ENCODE measurements at regions not wholly inside any gene's neighbourhood (a gene's known extent, or its start where the extent isn't known, plus 50 kb on each side); places are given as distances from the start of the nearest gene placed in this dataset.
"Not testable (repeated sequence)": the region's sequence is repeated elsewhere in the genome, so short reads cannot be mapped to it uniquely, and the experiment has no call there.

GRCh38 chr11:56876621-56877275 lies 112.0 kb upstream of the OR5AK2 start:
- DNase-seq (ENCODE audit: low spot score) = no peak

- no peak for DNase-seq (ENCODE audit: low spot score)
Measured at GRCh38 chr11:56855217-56855616, 106.7 kb upstream of the OR9G4 start.

DNA sequence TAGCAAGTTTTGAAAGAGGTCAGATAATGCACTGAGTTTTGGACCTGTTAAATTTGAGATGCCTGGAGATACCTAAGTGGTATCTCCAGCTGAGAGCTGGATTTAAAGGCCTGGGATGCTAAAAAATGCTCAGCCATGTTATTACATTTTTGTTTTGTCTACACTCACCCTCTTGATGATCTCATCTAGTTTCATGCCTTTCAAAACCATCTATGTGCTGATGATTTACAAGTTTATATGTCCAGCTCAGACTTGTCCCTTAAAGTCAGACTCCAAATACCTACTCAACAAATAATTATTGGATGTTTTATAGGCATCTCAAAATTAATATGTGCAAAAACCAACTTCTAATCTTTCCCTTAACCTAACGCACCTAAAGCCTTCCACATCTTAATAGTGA lies 103.6 kb upstream of the OR9G4 start:
- DNase-seq (ENCODE audit: low spot score) = no peak

GRCh38 chr11:56849852-56850251 lies 101.4 kb upstream of the OR9G4 start:
- DNase-seq (ENCODE audit: low spot score) = no peak

DNA sequence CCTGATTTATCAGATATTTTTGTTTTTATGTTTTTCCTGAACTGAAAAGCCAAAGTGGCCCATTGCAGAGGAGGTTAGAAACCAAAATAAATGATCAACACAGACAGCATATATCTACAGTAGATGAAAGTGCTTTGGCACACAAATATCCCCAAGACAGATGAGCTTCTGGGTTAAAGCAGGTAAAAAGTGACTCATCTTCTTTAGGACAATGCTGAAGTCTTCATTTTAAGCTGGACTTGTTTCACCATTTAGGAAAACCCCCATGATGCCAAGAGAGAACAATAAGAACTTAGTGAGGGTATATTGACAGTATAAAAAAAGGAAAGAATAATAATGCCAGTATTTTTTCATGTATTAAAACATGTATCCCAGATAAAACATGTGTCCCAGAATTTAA lies 100.8 kb upstream of the OR9G4 start:
- no peak for DNase-seq (ENCODE audit: low spot score)

- no peak for DNase-seq (ENCODE audit: low spot score)
Measured at GRCh38 chr11:56848141-56848809, 99.8 kb upstream of the OR9G4 start.

DNA sequence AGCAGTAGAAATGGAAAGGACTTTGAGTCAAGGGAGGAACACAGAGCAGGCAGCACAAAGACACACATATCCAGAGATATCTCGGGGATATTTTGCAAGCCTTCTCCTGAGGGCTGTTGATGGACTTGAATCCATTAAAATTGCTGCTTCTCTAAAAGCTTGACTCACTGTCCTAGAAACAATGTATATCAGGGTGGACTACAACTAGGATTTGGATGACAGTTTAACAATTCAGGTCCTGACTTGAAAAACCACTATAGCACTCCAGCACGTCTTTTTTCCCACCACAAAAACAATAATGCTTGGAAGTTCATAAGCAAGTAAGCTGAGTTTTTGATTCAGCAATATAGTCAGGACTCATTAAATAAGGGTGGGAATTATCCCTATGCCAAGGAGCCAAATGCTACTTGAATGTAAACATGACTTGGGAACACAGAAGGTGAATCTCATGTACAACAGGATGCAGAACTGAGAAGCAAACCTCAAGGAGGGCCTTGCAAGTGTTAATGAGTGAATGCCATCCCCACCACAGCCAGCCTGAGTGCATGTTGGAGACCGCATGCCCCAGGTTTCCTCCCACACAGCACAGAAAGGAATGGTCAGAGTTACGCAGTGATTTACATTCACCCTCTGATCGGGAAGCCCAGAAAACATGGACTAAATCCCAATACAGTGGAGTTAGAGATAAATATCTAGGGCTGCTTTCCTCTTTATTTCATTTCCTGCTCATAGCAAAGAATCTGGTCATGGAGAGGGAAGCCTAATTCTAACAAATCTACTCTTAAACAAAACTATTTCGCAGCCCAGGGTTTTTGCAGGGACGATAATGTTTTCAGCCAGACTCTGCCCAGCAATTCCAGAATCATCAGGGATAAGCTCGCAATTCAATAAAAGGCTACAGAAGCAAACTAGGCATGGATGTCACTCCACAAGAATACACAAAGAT lies 98.4 kb upstream of the OR9G4 start:
- no peak for DNase-seq (ENCODE audit: low spot score)

DNA sequence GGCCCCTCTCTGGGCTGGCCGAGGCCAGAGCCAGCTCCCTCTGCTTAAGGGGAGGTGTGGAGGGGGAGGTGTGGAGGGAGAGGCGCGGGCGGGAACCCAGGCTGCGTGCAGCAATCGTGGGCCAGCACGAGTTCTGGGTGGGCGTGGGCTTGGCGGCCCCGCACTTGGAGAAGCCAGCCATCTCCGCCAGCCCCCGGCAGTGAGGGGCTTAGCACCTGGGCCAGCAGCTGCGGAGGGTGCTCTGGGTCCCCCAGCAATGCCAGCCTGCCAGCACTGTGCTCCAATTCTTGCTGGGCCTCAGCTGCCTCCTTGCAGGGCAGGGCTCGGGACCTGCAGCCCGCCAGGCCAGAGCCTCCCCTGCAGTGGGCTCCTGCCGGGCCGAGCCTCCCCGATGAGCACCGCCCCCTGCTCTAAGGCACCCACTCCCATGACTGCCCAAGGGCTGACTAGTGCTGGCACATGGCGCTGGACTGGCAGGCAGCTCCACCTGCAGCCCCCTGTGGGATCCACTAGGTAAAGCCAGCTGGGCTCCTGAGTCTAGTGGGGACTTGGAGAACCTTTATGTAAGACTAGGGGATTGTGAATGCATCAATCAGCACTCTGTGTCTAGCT lies 96.7 kb upstream of the OR9G4 start:
- no peak for DNase-seq (ENCODE audit: low spot score)

DNA sequence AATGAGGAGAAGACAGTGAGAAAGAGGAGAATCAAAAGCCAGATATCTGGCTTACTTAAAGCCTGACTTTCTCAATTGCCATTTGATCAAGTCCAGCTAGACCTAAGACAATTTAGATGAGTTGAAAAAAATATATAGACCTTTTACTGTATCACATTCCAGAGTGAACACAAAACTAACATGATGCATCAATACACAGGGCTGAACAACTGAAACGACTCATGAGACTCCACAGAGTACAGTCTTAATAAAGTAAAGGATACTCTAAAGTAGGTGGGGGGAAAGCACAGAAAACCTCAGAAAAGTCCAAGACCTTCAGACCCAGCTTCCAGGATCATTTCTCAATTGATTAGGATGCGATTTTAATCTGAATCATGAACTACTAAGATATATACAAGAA lies 95.3 kb upstream of the OR9G4 start:
- no peak for DNase-seq (ENCODE audit: low spot score)

DNA sequence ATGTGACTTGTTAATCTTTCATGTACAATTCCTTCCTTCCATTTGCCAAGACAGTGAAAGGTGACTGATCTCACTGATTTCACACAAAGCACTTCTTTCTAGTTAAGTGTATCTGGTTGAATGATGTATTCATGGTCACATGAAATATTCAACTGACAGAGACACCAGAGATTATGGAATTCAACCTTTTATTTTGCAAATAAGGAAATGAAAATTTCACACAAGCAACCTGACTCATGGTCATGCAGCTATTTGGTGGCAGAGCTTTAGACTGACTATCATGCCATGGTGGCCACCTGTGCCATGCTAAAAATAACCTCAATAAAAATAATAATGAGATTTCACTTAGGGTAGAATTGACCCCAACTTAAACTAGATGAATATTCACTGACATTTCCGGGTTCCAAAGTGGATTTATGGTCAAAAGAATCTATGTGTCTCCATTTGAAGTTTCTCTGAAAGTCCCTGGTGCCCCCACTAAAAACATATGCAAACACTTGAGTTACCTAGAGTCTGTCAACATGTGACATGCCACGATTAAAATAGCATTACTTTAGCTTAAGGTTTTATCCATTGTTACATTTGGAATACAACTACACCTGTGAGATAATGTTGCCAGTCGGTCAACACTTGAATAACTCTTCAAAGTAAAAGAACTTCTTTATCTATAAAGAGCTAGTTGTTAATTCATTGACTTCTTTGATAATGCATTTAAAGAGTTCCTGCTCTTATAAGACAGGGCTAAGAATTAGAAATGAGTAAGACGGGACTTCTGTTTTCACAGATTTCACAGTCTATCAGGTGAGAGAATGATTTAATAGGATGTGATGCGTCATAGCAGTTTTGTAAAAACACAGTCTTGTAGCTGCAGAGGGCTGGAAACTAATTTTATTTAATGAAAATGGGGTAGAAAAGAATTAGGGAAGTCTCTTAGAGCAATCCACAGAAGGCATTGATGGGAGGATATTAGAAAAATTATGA lies 94.6 kb upstream of the OR9G4 start:
- no peak for DNase-seq (ENCODE audit: low spot score)

GRCh38 chr11:56841210-56841810 lies 92.8 kb upstream of the OR9G4 start:
- DNase-seq (ENCODE audit: low spot score) = peak; percentile 69

GRCh38 chr11:56827357-56827756 lies 78.9 kb upstream of the OR9G4 start:
- not testable (repeated sequence) for DNase-seq (ENCODE audit: low spot score)

DNA sequence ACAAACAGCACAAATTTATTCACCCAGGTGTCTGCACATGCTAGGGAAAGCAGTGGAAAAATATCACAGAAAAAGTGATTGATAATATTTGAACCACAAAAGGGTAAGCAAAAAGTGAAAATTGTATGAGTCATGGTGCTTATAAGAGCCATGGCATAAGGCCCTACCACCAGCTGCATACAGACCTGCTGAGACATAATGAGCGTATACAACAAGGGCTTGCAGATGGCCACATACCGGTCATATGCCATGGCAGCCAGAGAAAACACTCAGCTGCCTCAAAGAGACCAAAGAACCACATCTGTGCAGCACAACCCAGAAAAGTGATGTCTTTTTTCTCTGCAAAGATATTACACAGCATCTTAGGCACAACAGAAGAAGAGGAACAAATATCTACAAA lies 71.4 kb upstream of the OR9G4 start:
- no peak for DNase-seq (ENCODE audit: low spot score)

- no peak for DNase-seq (ENCODE audit: low spot score)
Measured at GRCh38 chr11:56817661-56818060, 69.2 kb upstream of the OR9G4 start.

GRCh38 chr11:56816259-56816658 lies 67.8 kb upstream of the OR9G4 start:
- DNase-seq (ENCODE audit: low spot score) = no peak

DNA sequence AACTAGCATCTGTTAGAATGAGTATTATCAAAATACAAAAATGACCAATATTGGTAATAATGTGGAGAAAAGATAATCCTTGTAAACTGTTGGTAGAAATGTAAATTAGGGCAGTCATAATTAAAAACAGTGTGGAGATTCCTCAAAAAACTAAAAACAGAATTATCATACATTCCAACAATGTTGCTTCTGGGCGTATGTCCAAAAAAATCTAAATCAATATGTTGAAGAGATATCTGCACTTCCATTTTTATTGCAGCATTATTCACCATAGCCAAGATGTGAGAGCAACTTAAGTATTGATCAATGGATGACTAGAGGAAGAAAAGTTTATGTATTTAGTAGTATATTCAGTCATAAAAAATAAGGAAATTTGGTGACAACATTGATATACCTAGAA lies 59.8 kb upstream of the OR9G4 start:
- DNase-seq (ENCODE audit: low spot score) = no peak

- no peak for DNase-seq (ENCODE audit: low spot score)
Measured at GRCh38 chr11:56799691-56800210, 51.3 kb upstream of the OR9G4 start.
